Activated CD4-positive, alpha-beta T cell treated with anti-CD3 and anti-CD28 coated beads, Interleukin-2, amount 50 U/mL, for 4 hours (primary cell): ENCODE measurements at regions not wholly inside any gene's neighbourhood (a gene's known extent, or its start where the extent isn't known, plus 50 kb on each side); places are given as distances from the start of the nearest gene placed in this dataset.
"Not testable (repeated sequence)": the region's sequence is repeated elsewhere in the genome, so short reads cannot be mapped to it uniquely, and the experiment has no call there.

ENCODE experiments used
- DNase-seq, 2 experiments: peaks; one replicate each; pipeline ENCODE4 v3.0.0-alpha.2; 2020

- DNase-seq, result no peak
These were observed 1635.4 kb upstream of the C9orf72 start for GRCh38 chr9:29208670-29209069.

- DNase-seq, result no peak
These were observed 1636.5 kb upstream of the C9orf72 start for GRCh38 chr9:29209748-29210291.

GRCh38 chr9:29211003-29211579 is 1637.8 kb upstream of the C9orf72 start:
- DNase-seq, result no peak

DNA sequence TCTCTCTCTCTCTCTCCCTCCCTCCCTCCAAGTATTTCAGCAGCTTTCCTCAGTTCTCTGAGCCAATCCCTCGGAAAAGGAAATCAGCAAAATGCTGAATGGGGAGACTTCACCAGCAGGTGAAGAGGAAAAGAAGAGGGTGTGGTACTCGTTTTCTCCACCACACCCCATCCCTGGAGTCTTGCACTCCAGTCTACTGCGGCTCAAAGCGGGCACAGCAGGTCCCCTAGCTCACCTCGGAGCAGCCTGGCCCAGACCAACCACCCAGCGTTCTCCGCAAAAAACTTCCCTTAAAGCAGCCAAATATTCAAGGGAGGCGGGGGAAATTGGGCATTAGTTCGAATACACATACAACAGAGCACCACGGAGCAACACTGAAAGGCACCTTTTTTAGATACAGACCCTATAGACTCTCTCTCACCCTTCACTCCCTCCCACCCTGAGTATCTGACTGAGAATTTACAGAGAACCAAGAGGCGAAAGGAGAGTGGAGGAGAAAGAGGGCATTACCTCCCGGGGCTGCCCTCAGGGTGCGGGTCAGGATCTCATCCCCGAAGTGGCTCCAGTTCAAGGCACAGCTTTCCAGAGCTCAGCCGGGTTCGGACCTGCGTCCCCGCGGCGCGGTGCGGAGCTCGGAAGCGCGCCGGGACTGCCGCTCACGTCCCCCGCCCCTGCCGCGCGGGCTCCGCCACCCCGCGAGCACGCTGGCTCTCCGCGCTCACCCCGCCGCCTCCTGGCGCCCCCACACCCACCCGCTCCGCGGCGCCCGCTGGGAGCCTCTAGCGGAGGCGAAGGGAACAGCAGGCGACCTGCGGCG is 1638.5 kb upstream of the C9orf72 start:
- no peak for DNase-seq

DNA sequence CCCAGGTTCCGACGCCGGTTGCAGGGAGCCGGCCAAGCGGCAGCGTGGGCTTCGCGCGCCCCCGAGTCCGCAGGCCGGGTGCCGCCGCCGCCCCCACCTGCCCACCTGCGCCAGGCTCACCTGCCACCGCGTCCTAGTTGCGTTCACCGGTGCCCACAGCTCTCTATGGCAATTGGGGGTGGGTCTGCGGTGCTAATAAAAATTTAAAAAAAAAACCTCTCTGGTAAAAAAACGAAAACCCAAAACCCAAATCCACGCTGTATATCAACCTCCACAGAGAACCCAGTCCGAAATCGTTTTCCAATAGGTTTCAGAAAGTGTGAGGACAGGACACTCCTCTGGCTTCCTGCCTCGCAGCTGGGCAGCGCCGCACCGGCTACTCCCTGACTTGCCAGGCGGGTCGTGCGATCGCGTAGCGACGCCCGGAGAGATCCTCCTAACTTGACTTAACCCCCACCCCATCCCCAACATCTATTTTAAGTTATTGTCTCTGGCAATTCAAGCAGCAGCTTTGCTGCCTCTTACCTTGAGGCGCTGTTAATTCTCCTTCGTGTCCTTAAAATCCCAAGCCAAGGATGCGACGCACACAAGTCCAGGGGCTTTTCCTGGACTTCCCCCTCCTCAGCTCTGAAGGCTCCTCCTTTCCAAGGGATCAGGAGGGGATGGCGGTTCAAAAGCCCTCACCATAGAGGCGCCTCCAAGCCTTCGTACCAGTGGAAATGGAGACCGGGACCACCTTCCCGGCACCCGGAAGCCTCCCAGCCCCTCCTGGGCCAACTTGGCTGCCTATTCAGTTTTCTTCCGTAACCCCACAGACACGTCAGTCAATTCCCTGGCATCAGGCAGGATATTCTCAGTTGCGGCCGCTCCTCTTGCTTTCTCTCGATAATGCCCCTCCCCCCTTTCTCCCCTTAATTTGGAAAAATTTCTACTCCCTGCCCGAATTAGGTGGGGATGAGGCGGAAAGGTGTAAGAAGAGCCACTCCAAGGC is 1639.4 kb upstream of the C9orf72 start:
- no peak for DNase-seq

- DNase-seq, result no peak
These were observed 1640.3 kb upstream of the C9orf72 start, which contains the start of gene LINGO2 for GRCh38 chr9:29213417-29214153. LINGO2 (minus strand) TSS chr9:29213601.

DNA sequence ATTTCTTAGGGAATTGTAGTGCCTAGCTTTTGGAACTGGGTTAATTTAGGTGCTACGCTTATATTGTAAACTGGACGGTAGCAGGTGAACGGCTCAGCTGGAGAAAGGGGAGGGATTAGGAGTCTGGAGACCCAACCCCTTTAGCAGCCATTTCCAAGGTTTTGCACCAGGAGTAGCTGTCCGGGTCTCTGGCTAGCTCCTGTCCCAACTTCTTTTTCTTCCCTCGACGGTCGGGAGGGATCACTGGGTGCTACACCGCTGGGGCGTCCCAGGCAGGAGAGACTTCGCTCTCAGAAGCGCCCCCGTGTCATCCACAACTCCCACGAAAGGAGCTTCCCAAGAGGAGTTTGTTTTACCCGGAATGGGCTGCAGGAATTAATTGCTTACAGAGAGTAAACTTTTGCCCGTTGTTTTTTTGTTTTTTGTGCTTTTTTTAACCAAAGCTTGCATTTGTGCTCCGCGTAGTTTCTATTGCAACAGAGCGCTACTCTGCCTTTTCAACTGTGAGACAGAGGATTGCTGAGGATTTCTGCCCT is 1640.9 kb upstream of the C9orf72 start:
- no peak for DNase-seq

GRCh38 chr9:29214690-29215253 is 1641.5 kb upstream of the C9orf72 start:
- DNase-seq, result no peak

DNA sequence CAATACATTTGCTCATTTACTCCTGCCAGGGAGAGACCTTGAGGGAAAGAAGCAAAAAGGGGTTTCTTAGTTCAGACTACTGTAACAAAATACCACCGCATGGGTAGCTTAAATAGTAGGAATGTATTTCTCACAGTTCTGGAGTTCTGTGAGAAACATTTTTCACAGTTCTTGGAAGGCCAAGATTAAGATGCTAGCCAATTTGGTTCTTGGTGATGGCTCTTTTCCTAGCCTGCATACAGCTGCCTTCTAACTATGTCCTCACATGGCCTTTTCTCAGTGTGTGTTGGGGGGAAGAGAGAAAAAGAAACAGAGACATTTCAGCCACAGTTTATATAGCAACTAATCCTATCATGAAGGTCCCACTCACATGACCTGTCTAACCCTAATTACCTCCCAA is 1644.7 kb upstream of the C9orf72 start:
- no peak for DNase-seq

- no peak for DNase-seq
These were observed 1647.4 kb upstream of the C9orf72 start for GRCh38 chr9:29220596-29221251.

GRCh38 chr9:29228558-29228957 is 1655.3 kb upstream of the C9orf72 start:
- no peak for DNase-seq

DNA sequence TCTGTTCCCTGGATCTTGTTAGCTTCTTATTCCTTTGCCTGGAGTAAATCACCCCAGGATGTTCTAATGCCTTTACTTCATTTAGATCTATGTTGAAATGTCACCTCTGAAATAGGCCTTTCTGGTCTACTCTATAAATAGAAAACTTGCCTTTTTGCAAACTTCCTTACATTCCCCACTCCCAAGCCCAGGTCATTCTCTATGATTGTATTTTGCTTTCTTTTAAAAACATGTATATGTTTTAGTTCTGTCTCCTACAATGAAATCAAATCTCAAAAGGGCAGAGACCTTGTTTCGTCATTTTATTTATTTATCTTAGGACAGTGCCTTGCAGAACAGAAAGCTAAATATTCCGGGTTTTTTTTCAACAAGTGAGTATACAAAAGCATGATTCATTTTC is 1657.7 kb upstream of the C9orf72 start:
- no peak for DNase-seq

DNA sequence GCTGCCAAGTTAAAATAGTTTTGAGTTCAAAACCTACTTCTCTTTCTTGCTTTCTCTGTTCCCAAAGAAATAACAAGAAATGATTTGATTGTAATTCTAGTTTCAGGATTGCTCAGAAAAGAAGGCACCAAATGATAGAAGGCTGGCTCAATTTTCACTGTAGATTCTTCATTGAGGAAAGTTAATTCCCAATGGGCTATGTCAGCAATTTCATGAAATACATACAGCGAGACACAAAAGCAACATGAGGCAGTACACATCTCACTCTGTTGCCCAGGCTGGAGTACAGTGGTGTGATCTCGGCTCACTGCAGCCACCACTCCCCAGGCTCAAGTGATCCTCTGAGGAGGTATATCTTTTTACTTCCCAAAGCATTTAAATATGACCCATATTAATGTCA is 1659.9 kb upstream of the C9orf72 start:
- DNase-seq, result no peak

DNA sequence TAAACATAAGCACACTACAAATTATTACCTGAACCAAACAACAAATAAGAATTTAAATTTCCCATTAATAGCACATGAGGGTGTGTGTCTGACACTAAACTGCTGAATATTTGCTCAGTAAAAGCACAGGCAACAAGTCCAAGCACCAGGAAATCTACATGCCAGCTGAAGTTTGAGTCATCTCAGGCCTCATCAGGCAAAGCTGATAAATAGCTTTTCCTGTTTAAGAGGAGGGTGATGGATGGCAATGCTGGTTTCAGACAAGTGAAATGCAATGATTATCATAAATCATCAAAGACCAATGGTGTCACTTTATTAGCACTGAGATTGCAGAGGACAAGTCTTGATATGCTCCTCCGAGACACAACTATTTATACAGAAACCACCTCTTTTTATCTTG is 1668.0 kb upstream of the C9orf72 start:
- DNase-seq, result no peak

DNA sequence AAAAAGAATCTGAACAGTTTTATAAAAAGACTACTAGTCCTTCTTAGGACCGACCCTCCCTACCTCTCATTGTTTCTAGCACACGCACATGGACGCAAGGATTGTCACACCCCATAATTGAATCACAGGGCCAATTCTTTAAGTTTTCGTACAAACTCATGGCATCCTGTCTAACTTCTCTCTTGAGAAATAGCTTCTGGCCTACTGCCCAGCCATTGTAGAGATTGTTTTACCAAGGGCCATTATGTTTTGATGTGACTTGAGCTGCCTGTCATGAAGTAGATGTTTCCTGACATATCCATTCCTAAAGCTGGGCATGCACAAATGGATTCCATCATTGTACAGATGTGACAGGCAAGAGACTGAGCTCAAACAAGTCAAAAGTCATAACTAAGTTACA is 1672.1 kb upstream of the C9orf72 start:
- DNase-seq, result no peak

DNA sequence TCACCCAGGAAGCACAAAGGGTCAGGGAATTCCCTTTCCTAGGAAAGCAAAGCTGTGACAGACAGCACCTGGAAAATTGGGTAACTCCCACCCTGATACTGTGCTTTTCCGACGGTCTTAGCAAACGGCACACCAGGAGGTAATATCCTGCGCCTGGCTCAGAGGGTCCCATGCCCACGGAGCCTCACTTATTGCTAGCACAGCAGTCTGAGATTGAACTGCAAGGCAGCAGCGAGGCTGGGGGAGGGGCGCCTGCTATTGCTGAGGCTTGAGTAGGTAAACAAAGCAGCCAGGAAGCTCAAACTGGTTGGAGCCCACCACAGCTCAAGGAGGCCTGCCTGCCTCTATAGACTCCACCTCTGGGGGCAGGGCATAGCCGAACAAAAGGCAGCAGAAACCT is 1697.1 kb upstream of the C9orf72 start:
- not testable (repeated sequence) for DNase-seq

GRCh38 chr9:29282121-29282520 is 1708.8 kb upstream of the C9orf72 start:
- DNase-seq, result no peak

GRCh38 chr9:29285818-29286217 is 1712.5 kb upstream of the C9orf72 start:
- DNase-seq, result no peak

GRCh38 chr9:29289365-29289764 is 1716.1 kb upstream of the C9orf72 start:
- DNase-seq, result no peak

GRCh38 chr9:29290516-29290915 is 1717.2 kb upstream of the C9orf72 start:
- no peak for DNase-seq

DNA sequence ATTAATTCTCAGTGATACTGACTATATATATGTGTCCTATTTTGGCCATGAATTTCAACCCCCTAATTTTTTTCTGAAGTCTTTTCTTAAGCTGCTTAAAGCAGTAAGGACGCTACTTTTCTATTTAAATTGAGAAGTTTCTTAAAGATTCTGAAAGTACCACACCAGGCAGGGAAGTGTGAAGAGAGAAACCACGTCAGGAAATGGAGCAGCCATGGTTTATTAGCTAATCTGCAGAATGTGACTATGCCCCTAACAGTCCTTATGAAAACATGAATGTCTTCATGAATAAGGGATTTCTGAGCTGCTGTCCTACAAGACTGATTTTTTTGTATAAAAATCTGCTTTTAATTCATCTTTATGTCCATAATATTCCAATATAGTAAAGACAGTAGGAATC is 1724.3 kb upstream of the C9orf72 start:
- DNase-seq, result no peak
